Trophoblast cell (in vitro differentiated cells and primary cell): ENCODE measurements at regions not wholly inside any gene's neighbourhood (a gene's known extent, or its start where the extent isn't known, plus 50 kb on each side); places are given as distances from the start of the nearest gene placed in this dataset.
A peak's percentile ranks its signal among the peaks of the same experiment; 100 is the strongest.

ENCODE experiments used
- DNase-seq, 2 donors: peaks; one replicate each; pipeline ENCODE4 v3.0.0-alpha.2; 2016
- H2AFZ ChIP-seq: 2 replicates; pipeline ENCODE4 v1.6.1; 2013; ENCODE audit warnings: low read length, moderate library complexity, mild to moderate bottlenecking; ENCODE audit not compliant: insufficient read depth, poor library complexity
- H2AK5ac ChIP-seq: 2 replicates; pipeline ENCODE4 v1.6.1; 2013; ENCODE audit warnings: mild to moderate bottlenecking, low read length
- H2BK120ac ChIP-seq: 2 replicates; pipeline ENCODE4 v1.6.1; 2013; ENCODE audit warnings: low read length, mild to moderate bottlenecking, moderate library complexity; ENCODE audit not compliant: insufficient read depth, poor library complexity
- H2BK12ac ChIP-seq: 2 replicates; pipeline ENCODE4 v1.6.1; 2013; ENCODE audit warnings: mild to moderate bottlenecking, low read length, moderate library complexity
- H2BK5ac ChIP-seq: 2 replicates; pipeline ENCODE4 v1.6.1; 2013; ENCODE audit warnings: low read length, low read depth, moderate library complexity, mild to moderate bottlenecking; ENCODE audit not compliant: poor library complexity
- H3K14ac ChIP-seq: 2 replicates; pipeline ENCODE4 v1.6.1; 2013; ENCODE audit warnings: mild to moderate bottlenecking, low read length
- H3K18ac ChIP-seq: 2 replicates; pipeline ENCODE4 v1.6.1; 2013; ENCODE audit warnings: mild to moderate bottlenecking, low read length
- H3K23ac ChIP-seq: 2 replicates; pipeline ENCODE4 v1.6.1; 2013; ENCODE audit warnings: low read length
- H3K27ac ChIP-seq: 2 replicates; pipeline ENCODE4 v1.5.1; 2013; ENCODE audit warnings: low read depth, mild to moderate bottlenecking, inconsistent platforms, low read length, moderate library complexity
- H3K27me3 ChIP-seq: 2 replicates; pipeline ENCODE4 v1.6.1; 2013; ENCODE audit warnings: inconsistent platforms, mild to moderate bottlenecking, low read length, moderate library complexity; ENCODE audit not compliant: insufficient read depth
- H3K36me3 ChIP-seq, 2 experiments: 1 replicate in 1 of 2; 2 replicates in 1 of 2; pipeline ENCODE4 v1.6.1; 2013; ENCODE audit warnings: low read length in 2 of 2, mild to moderate bottlenecking in 2 of 2, moderate library complexity in 1 of 2; ENCODE audit not compliant: insufficient read depth in 2 of 2, control insufficient read depth in 1 of 2
- H3K4ac ChIP-seq: 2 replicates; pipeline ENCODE4 v1.6.1; 2013; ENCODE audit warnings: low read depth, mild to moderate bottlenecking, low read length, moderate library complexity
- H3K4me1 ChIP-seq, 2 experiments: 1 replicate in 1 of 2; 2 replicates in 1 of 2; pipeline ENCODE4 v1.6.1; 2013; ENCODE audit warnings: low read length in 2 of 2, mild to moderate bottlenecking in 2 of 2, moderate library complexity in 1 of 2; ENCODE audit not compliant: insufficient read depth in 2 of 2, control insufficient read depth in 1 of 2
- H3K4me2 ChIP-seq: 2 replicates; pipeline ENCODE4 v1.6.1; 2013; ENCODE audit warnings: inconsistent platforms, mild to moderate bottlenecking, low read length, moderate library complexity
- H3K4me3 ChIP-seq: 2 replicates; pipeline ENCODE4 v1.5.1; 2013; ENCODE audit warnings: mild to moderate bottlenecking, low read depth, low read length, inconsistent platforms
- H3K79me1 ChIP-seq: one replicate; pipeline ENCODE4 v1.6.1; 2013; ENCODE audit warnings: low read length
- H3K79me2 ChIP-seq: 2 replicates; pipeline ENCODE4 v1.6.1; 2013; ENCODE audit warnings: low read length, mild to moderate bottlenecking; ENCODE audit not compliant: control insufficient read depth, insufficient read depth, poor library complexity
- H3K9ac ChIP-seq: 2 replicates; pipeline ENCODE4 v1.6.1; 2013; ENCODE audit warnings: mild to moderate bottlenecking, low read length
- H3K9me3 ChIP-seq: 2 replicates; pipeline ENCODE4 v1.6.1; 2013; ENCODE audit warnings: low read depth, mild to moderate bottlenecking, control low read depth, inconsistent platforms, low read length; ENCODE audit not compliant: insufficient read depth
- H4K12ac ChIP-seq: 2 replicates; pipeline ENCODE4 v1.6.1; 2013; ENCODE audit warnings: low read depth, mild to moderate bottlenecking, low read length, moderate library complexity
- H4K8ac ChIP-seq: 2 replicates; pipeline ENCODE4 v1.6.1; 2013; ENCODE audit warnings: low read depth, mild to moderate bottlenecking, low read length, moderate library complexity
- H4K91ac ChIP-seq: one replicate; pipeline ENCODE4 v1.6.1; 2013; ENCODE audit warnings: low read depth, mild to moderate bottlenecking, low read length, moderate library complexity
- WGBS: extraction: QIAGEN DNeasy Blood & Tissue Kit; methylation state at CpG from one replicate; pipeline ENCODE4 v1.1.7; 2013; ENCODE audit warnings: missing lambda C conversion rate; ENCODE audit not compliant: insufficient read length, insufficient coverage; ENCODE audit errors: extremely low coverage; 5-methylcytosine and 5-hydroxymethylcytosine counted together

- Histone ChIP-seq H4K8ac (no peak overlapping the region), H3K79me1 (no peaks in the 10 kb centered on the region), H3K4me2 (no peak overlapping the region), H2BK5ac (no peak overlapping the region), H3K27ac (no peak overlapping the region), H2AFZ (no peak overlapping the region), H3K9me3 (peaks cover 4% of the 10 kb centered on the region), H3K4me1 (peaks cover 0 to 2% of the 10 kb centered on the region in 2 experiments), H3K14ac (no peak overlapping the region), H3K4ac (no peak overlapping the region), H3K18ac (no peak overlapping the region), H3K4me3 (no peak overlapping the region), H3K9ac (no peak overlapping the region), H2BK12ac (no peak overlapping the region), H4K91ac (no peak overlapping the region), H3K36me3 (no peaks in the 10 kb centered on the region), H3K23ac (no peak overlapping the region), H4K12ac (no peak overlapping the region), H2AK5ac (no peak overlapping the region), H3K27me3 (no peaks in the 10 kb centered on the region), H3K79me2 (no peaks in the 10 kb centered on the region), H2BK120ac (no peak overlapping the region)
- DNase-seq, result no peak
- no CpG with 5 or more reads among the region's 11 CpGs for WGBS
Measured at GRCh38 chr10:21212348-21212747, 313.1 kb downstream of the SKIDA1 start.

DNA sequence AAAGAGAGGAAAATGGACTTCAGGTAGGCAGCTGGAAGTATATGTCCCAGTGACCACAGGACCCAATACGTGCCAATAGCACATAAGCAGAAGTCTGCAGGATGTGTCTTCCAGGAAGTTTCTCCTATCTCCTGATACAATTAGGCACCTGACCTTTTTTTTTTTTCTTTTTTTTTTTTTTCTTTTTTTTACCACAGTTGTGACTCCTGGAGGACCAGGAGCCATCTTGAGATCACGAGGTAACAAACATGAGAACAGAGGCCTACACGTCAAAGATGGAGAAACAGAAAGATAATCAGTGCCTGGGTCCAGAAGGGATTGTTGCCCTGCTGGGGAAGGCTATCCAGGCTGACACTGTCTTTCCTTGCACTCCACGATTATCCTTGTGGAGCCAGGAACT, 312.4 kb upstream of the NEBL start:
- H3K36me3 ChIP-seq, result no peaks in the 10 kb centered on the region
- no peak overlapping the region for H2BK5ac ChIP-seq
- no peak overlapping the region for H2AFZ ChIP-seq
- H3K4ac ChIP-seq, result no peak overlapping the region
- H3K18ac ChIP-seq, result no peak overlapping the region
- no peak overlapping the region for H3K9ac ChIP-seq
- H4K12ac ChIP-seq, result no peak overlapping the region
- H3K4me1 ChIP-seq, result peaks cover 0 to 2% of the 10 kb centered on the region in 2 experiments
- no peaks in the 10 kb centered on the region for H3K79me1 ChIP-seq
- H3K23ac ChIP-seq, result no peak overlapping the region
- no peak overlapping the region for H4K91ac ChIP-seq
- H2BK120ac ChIP-seq, result no peak overlapping the region
- H2BK12ac ChIP-seq, result no peak overlapping the region
- H4K8ac ChIP-seq, result no peak overlapping the region
- no CpG with 5 or more reads among the region's 4 CpGs for WGBS
- no peaks in the 10 kb centered on the region for H3K79me2 ChIP-seq
- no peak overlapping the region for H3K14ac ChIP-seq
- H2AK5ac ChIP-seq, result no peak overlapping the region
- no peak overlapping the region for H3K27ac ChIP-seq
- DNase-seq, result no peak
- no peak overlapping the region for H3K4me2 ChIP-seq
- H3K9me3 ChIP-seq, result peaks cover 4% of the 10 kb centered on the region
- H3K27me3 ChIP-seq, result no peaks in the 10 kb centered on the region
- no peak overlapping the region for H3K4me3 ChIP-seq

- WGBS, result no CpG with 5 or more reads among the region's 7 CpGs
- no peak overlapping the region for H3K4ac ChIP-seq
- no peak overlapping the region for H3K9ac ChIP-seq
- no peaks in the 10 kb centered on the region for H3K27me3 ChIP-seq
- no peak overlapping the region for H2BK120ac ChIP-seq
- DNase-seq, result peak in 1 of 2 donors; percentile 19
- H3K4me1 ChIP-seq, result peaks cover 0 to 2% of the 10 kb centered on the region in 2 experiments
- no peak overlapping the region for H2BK12ac ChIP-seq
- no peak overlapping the region for H2AK5ac ChIP-seq
- H3K27ac ChIP-seq, result no peak overlapping the region
- no peak overlapping the region for H4K12ac ChIP-seq
- no peaks in the 10 kb centered on the region for H3K79me1 ChIP-seq
- H3K4me2 ChIP-seq, result no peak overlapping the region
- no peak overlapping the region for H4K91ac ChIP-seq
- no peak overlapping the region for H4K8ac ChIP-seq
- no peak overlapping the region for H3K4me3 ChIP-seq
- no peaks in the 10 kb centered on the region for H3K36me3 ChIP-seq
- no peak overlapping the region for H3K14ac ChIP-seq
- H2AFZ ChIP-seq, result no peak overlapping the region
- H3K18ac ChIP-seq, result no peak overlapping the region
- H3K23ac ChIP-seq, result no peak overlapping the region
- no peak overlapping the region for H2BK5ac ChIP-seq
- peaks cover 2% of the 10 kb centered on the region for H3K9me3 ChIP-seq
- no peaks in the 10 kb centered on the region for H3K79me2 ChIP-seq
Measured at GRCh38 chr10:21208666-21209316, 311.7 kb upstream of the NEBL start.

GRCh38 chr10:21207852-21208646, 310.9 kb upstream of the NEBL start:
- H2BK120ac ChIP-seq, result no peak overlapping the region
- no peak overlapping the region for H3K14ac ChIP-seq
- H3K79me1 ChIP-seq, result no peaks in the 10 kb centered on the region
- H3K4me3 ChIP-seq, result no peak overlapping the region
- no peak overlapping the region for H3K4me2 ChIP-seq
- no peak overlapping the region for H2BK12ac ChIP-seq
- H3K18ac ChIP-seq, result no peak overlapping the region
- H3K23ac ChIP-seq, result no peak overlapping the region
- H4K91ac ChIP-seq, result no peak overlapping the region
- no peaks in the 10 kb centered on the region for H3K36me3 ChIP-seq
- H3K27ac ChIP-seq, result no peak overlapping the region
- no peak overlapping the region for H4K8ac ChIP-seq
- no peak overlapping the region for H2BK5ac ChIP-seq
- H2AK5ac ChIP-seq, result no peak overlapping the region
- no peak overlapping the region for H4K12ac ChIP-seq
- H3K9me3 ChIP-seq, result peaks cover 2% of the 10 kb centered on the region
- H2AFZ ChIP-seq, result no peak overlapping the region
- H3K27me3 ChIP-seq, result no peaks in the 10 kb centered on the region
- WGBS, result no CpG with 5 or more reads among the region's 4 CpGs
- H3K4me1 ChIP-seq, result peaks cover 0 to 3% of the 10 kb centered on the region in 2 experiments
- no peak for DNase-seq
- no peaks in the 10 kb centered on the region for H3K79me2 ChIP-seq
- H3K9ac ChIP-seq, result no peak overlapping the region
- no peak overlapping the region for H3K4ac ChIP-seq
